Neural cell (in vitro differentiated cells): ENCODE measurements at regions not wholly inside any gene's neighbourhood (a gene's known extent, or its start where the extent isn't known, plus 50 kb on each side); places are given as distances from the start of the nearest gene placed in this dataset.

ENCODE experiments used
- H2AFZ ChIP-seq: fragments of 200-600, 300-800 bp; sonication (generic), shearing (Covaris generic); 2 replicates; pipeline ENCODE4 v1.6.0; 2014; ENCODE audit warnings: low read depth, mild to moderate bottlenecking, antibody characterized with exemption, low read length, moderate library complexity
- H3F3A ChIP-seq: fragments of 200-600 bp; shearing (Covaris generic); 2 replicates; pipeline ENCODE4 v1.6.1; 2016; ENCODE audit warnings: mild to moderate bottlenecking, moderate library complexity, mixed read lengths, antibody characterized with exemption, low read length; ENCODE audit not compliant: insufficient read depth, poor library complexity, severe bottlenecking
- H3K27ac ChIP-seq: fragments of 200-600, 300-800 bp; sonication (generic), shearing (Covaris generic); 2 replicates; pipeline ENCODE4 v1.5.1; 2014; ENCODE audit warnings: mild to moderate bottlenecking, low read length, moderate library complexity
- H3K27me3 ChIP-seq: fragments of 300-800, 200-600 bp; sonication (generic), shearing (Covaris generic); 2 replicates; pipeline ENCODE4 v1.6.0; 2014; ENCODE audit warnings: mild to moderate bottlenecking, low read depth, low read length, moderate library complexity; ENCODE audit not compliant: insufficient read depth
- H3K36me3 ChIP-seq: fragments of 300-800, 200-600 bp; sonication (generic), shearing (Covaris generic); 2 replicates; pipeline ENCODE4 v1.5.1; 2014; ENCODE audit warnings: mild to moderate bottlenecking, antibody characterized with exemption, low read length, moderate library complexity; ENCODE audit not compliant: insufficient read depth
- H3K4me2 ChIP-seq: fragments of 300-800, 200-600 bp; sonication (generic), shearing (Covaris generic); 2 replicates; pipeline ENCODE4 v1.6.0; 2014; ENCODE audit warnings: mild to moderate bottlenecking, low read length
- H3K4me3 ChIP-seq: fragments of 300-800, 200-600 bp; sonication (generic), shearing (Covaris generic); 2 replicates; pipeline ENCODE4 v1.5.1; 2014; ENCODE audit warnings: mild to moderate bottlenecking, low read length, moderate library complexity
- H3K79me2 ChIP-seq: fragments of 200-600 bp; shearing (Covaris generic); replicated peaks from 2 replicates; pipeline ENCODE4 v1.6.0; 2014; ENCODE audit warnings: mild to moderate bottlenecking, low read length, moderate library complexity; ENCODE audit not compliant: insufficient read depth
- H3K9ac ChIP-seq: fragments of 300-800, 200-600 bp; sonication (generic), shearing (Covaris generic); 2 replicates; pipeline ENCODE4 v1.6.1; 2016; ENCODE audit warnings: mild to moderate bottlenecking, low read length, mixed read lengths
- H3K9me2 ChIP-seq: fragments of 200-600 bp; shearing (Covaris generic); 2 replicates; pipeline ENCODE4 v1.6.1; 2016; ENCODE audit warnings: mild to moderate bottlenecking, low read length, mixed read lengths; ENCODE audit not compliant: insufficient read depth
- H3K9me3 ChIP-seq: fragments of 200-600, 300-800 bp; sonication (generic), shearing (Covaris generic); 2 replicates; pipeline ENCODE4 v1.6.1; 2016; ENCODE audit warnings: mild to moderate bottlenecking, mixed run types, low read length, moderate library complexity, mixed read lengths
- H4K20me1 ChIP-seq: fragments of 200-600 bp; shearing (Covaris generic); 2 replicates; pipeline ENCODE4 v1.6.1; 2016; ENCODE audit warnings: mild to moderate bottlenecking, mixed run types; ENCODE audit not compliant: insufficient read depth
- EP300 ChIP-seq: fragments of 450-650 bp; conservative IDR thresholded peaks from 2 replicates; pipeline ENCODE4 v1.6.1; 2014; ENCODE audit warnings: antibody characterized with exemption, mild to moderate bottlenecking, moderate library complexity; ENCODE audit not compliant: poor library complexity, severe bottlenecking
- EZH2 ChIP-seq: fragments of 200-600, 300-800 bp; shearing (Covaris generic), sonication (generic); IDR thresholded peaks from 2 replicates; pipeline ENCODE4 v1.6.1; 2014; ENCODE audit warnings: antibody characterized with exemption, low read length, borderline replicate concordance, mild to moderate bottlenecking; ENCODE audit not compliant: insufficient read depth, poor library complexity, severe bottlenecking
- MXI1 ChIP-seq: fragments of 450-650 bp; conservative IDR thresholded peaks from 2 replicates; pipeline ENCODE4 v1.6.1; 2014; ENCODE audit warnings: antibody characterized with exemption, mild to moderate bottlenecking; ENCODE audit not compliant: poor library complexity, severe bottlenecking
- POLR2AphosphoS5 ChIP-seq: IDR thresholded peaks from 2 replicates; pipeline ENCODE4 v1.6.1; 2012
- RAD21 ChIP-seq: fragments of 450-650 bp; conservative IDR thresholded peaks from 2 replicates; pipeline ENCODE4 v1.6.1; 2014; ENCODE audit warnings: antibody characterized with exemption, mild to moderate bottlenecking, moderate library complexity
- REST ChIP-seq: IDR thresholded peaks from 2 replicates; pipeline ENCODE4 v1.6.1; 2012; ENCODE audit warnings: borderline replicate concordance
- SMC3 ChIP-seq: fragments of 450-650 bp; conservative IDR thresholded peaks from 2 replicates; pipeline ENCODE4 v1.6.1; 2014; ENCODE audit warnings: antibody characterized with exemption, mild to moderate bottlenecking, moderate library complexity; ENCODE audit not compliant: poor library complexity
- TAF1 ChIP-seq: IDR thresholded peaks from 2 replicates; pipeline ENCODE4 v1.6.1; 2012; ENCODE audit warnings: low read depth
- TF ChIP-seq, protein P1 (sequence below): fragments of 450-650 bp; IDR thresholded peaks from 2 replicates; pipeline ENCODE4 v1.5.1; 2014; ENCODE audit warnings: antibody characterized with exemption, mild to moderate bottlenecking, moderate library complexity; ENCODE audit not compliant: poor library complexity, severe bottlenecking

DNA sequence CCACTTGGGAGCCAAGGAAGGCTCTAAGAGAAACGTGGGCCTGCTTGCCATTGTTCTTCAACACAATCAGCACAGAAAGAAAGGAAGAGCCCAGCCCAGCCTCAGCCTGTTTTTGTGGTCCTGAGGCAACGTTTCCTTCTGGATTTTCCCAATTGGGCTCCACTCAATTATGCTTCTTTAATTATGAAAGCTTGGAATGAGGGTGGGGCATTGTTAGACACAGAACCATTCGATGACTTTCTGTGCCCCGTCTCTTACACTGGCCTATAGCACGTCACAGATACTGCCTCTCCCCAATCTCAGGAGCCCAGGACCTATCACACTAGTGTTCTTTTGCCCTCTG is 207.4 kb downstream of the ZFP36L2 start:
- no peak for TF ChIP-seq EP300
- no peak for TF ChIP-seq MXI1
- no peak for TF ChIP-seq EZH2
- TF ChIP-seq, protein P1, sequence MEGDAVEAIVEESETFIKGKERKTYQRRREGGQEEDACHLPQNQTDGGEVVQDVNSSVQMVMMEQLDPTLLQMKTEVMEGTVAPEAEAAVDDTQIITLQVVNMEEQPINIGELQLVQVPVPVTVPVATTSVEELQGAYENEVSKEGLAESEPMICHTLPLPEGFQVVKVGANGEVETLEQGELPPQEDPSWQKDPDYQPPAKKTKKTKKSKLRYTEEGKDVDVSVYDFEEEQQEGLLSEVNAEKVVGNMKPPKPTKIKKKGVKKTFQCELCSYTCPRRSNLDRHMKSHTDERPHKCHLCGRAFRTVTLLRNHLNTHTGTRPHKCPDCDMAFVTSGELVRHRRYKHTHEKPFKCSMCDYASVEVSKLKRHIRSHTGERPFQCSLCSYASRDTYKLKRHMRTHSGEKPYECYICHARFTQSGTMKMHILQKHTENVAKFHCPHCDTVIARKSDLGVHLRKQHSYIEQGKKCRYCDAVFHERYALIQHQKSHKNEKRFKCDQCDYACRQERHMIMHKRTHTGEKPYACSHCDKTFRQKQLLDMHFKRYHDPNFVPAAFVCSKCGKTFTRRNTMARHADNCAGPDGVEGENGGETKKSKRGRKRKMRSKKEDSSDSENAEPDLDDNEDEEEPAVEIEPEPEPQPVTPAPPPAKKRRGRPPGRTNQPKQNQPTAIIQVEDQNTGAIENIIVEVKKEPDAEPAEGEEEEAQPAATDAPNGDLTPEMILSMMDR: no peak
- TF ChIP-seq RAD21: no peak
- TF ChIP-seq TAF1: no peak
- Histone ChIP-seq H3K9ac (no peak overlapping the region), H4K20me1 (no peaks in the 10 kb centered on the region), H3K4me2 (no peak overlapping the region), H3F3A (no peaks in the 10 kb centered on the region), H3K27me3 (no peaks in the 10 kb centered on the region), H3K9me3 (no peaks in the 10 kb centered on the region), H3K79me2 (no peaks in the 10 kb centered on the region), H3K27ac (no peak overlapping the region), H3K4me3 (no peak overlapping the region), H3K36me3 (no peaks in the 10 kb centered on the region), H3K9me2 (no peaks in the 10 kb centered on the region), H2AFZ (no peak overlapping the region)

DNA sequence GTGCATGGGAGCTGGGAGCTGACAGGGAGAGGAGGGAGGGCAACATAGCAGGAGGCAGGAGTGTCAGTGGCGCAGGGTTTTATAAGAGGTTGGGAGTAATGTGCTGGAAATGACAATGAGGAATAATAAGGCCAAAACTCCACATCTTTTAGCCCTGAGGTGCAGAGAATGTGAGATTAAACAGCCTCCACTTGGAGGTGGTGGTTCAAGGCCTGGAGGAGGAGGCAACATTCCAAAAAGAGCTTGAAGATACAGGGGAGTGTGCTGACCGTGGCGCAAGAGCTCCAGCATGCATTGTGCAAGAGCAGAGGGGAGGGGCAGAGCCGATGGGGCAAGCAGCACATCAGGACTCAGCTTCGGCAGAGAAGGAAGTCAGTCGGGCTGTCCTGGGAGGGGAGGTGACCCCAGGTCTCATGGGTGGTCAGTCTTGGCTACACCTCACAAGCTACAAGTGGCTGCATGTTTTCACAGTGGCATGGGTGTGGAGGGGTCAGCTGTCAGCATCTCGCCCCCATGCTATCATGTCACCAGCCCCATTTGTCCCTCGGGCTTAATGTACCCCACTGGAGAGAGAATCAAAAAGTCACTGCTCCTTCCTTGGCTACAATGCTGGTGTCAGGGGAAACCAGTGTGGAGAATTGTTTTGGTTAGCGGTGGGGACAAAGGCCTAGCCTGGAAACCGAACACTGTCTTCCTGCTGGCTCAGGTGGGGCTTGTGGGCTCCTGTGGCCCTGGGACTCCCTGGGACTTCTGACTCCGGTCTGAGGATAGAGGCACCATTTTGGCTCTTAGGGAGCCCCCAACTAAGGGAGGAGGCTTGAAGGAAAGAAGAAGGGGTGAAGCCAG is 208.0 kb downstream of the ZFP36L2 start:
- Histone ChIP-seq H3K9ac (no peak overlapping the region), H3K9me3 (no peaks in the 10 kb centered on the region), H3K27me3 (no peaks in the 10 kb centered on the region), H3K79me2 (no peaks in the 10 kb centered on the region), H4K20me1 (no peaks in the 10 kb centered on the region), H3K9me2 (no peaks in the 10 kb centered on the region), H3K4me3 (no peak overlapping the region), H3K36me3 (no peaks in the 10 kb centered on the region), H2AFZ (no peak overlapping the region), H3K4me2 (no peak overlapping the region), H3K27ac (no peak overlapping the region), H3F3A (no peaks in the 10 kb centered on the region)
- TF ChIP-seq EZH2: no peak
- TF ChIP-seq, protein P1: no peak
- no peak for TF ChIP-seq REST
- TF ChIP-seq SMC3: no peak
- TF ChIP-seq TAF1: no peak
- no peak for TF ChIP-seq POLR2AphosphoS5
- no peak for TF ChIP-seq MXI1
- TF ChIP-seq RAD21: no peak
- no peak for TF ChIP-seq EP300
